ENCODE measurements at regions not wholly inside any gene's neighbourhood (a gene's known extent, or its start where the extent isn't known, plus 50 kb on each side); places are given as distances from the start of the nearest gene placed in this dataset.
"Not testable (repeated sequence)": the region's sequence is repeated elsewhere in the genome, so short reads cannot be mapped to it uniquely, and the experiment has no call there.

- H3K27ac ChIP-seq: no peak overlapping the region
- H3K4me1 ChIP-seq (replicated peaks in 1 of 2): peaks cover 2 to 7% of the 10 kb centered on the region in 2 donors
- ATAC-seq (replicated peaks in 6 of 8): no peak
- H3K4me3 ChIP-seq: no peak overlapping the region
- WGBS, 10 experiments: 0 to 100% (median 47%) methylated on average over 1 to 2 of the region's 2 CpGs; no CpG with 5 or more reads in 4 of the 10 experiments
- in situ Hi-C loops (cut with MboI; ENCODE audit: low pct_unique_long_range_greater_than_20kb in 2 of 9, low sequenced_read_pairs in 9 of 9, unreplicated experiment in 9 of 9): no loop called here
Measured at GRCh38 chr18:32884543-32884942, 111.7 kb upstream of the KLHL14 start.

- 0 to 98% (median 71%) methylated on average over 1 to 4 of the region's 4 CpGs; no CpG with 5 or more reads in 3 of the 10 experiments for WGBS, 10 experiments
- Histone ChIP-seq H3K27ac (no peak overlapping the region), H3K4me1 (replicated peaks in 1 of 2) (peaks cover 2 to 18% of the 10 kb centered on the region in 2 donors), H3K4me3 (no peak overlapping the region)
- in situ Hi-C loops (cut with MboI; ENCODE audit: low pct_unique_long_range_greater_than_20kb in 2 of 9, low sequenced_read_pairs in 9 of 9, unreplicated experiment in 9 of 9): no loop called here
- no peak for ATAC-seq (replicated peaks in 6 of 8)
Measured at GRCh38 chr18:32881009-32881408, 108.2 kb upstream of the KLHL14 start.

GRCh38 chr18:32879497-32879896, 106.7 kb upstream of the KLHL14 start:
- H3K4me1 ChIP-seq (replicated peaks in 1 of 2): peaks cover 2 to 18% of the 10 kb centered on the region in 2 donors
- in situ Hi-C loops (cut with MboI; ENCODE audit: low pct_unique_long_range_greater_than_20kb in 2 of 9, low sequenced_read_pairs in 9 of 9, unreplicated experiment in 9 of 9): no loop called here
- H3K27ac ChIP-seq: no peak overlapping the region
- H3K4me3 ChIP-seq: no peak overlapping the region
- ATAC-seq (replicated peaks in 6 of 8): peak in 4 of 8 experiments; percentile 18 to 91 (median 68)
- WGBS, 10 experiments: 0 to 31% (median 3%) methylated on average over 1 to 3 of the region's 3 CpGs; no CpG with 5 or more reads in 2 of the 10 experiments

GRCh38 chr18:32878436-32878835, 105.6 kb upstream of the KLHL14 start:
- in situ Hi-C loops (cut with MboI; ENCODE audit: low pct_unique_long_range_greater_than_20kb in 2 of 9, low sequenced_read_pairs in 9 of 9, unreplicated experiment in 9 of 9): no loop called here
- WGBS, 10 experiments: 0 to 100% (median 70%) methylated on average over 1 to 2 of the region's 2 CpGs; no CpG with 5 or more reads in 3 of the 10 experiments
- peak in 2 of 8 experiments; percentile 26 to 35 for ATAC-seq (replicated peaks in 6 of 8)
- Histone ChIP-seq H3K4me1 (replicated peaks in 1 of 2) (peaks cover 2 to 18% of the 10 kb centered on the region in 2 donors), H3K27ac (no peak overlapping the region), H3K4me3 (no peak overlapping the region)

- WGBS, 10 experiments: 35 to 100% (median 93%) methylated on average over 1 to 5 of the region's 5 CpGs
- Histone ChIP-seq H3K4me1 (replicated peaks in 1 of 2) (peaks cover 2 to 18% of the 10 kb centered on the region in 2 donors), H3K4me3 (no peak overlapping the region), H3K27ac (no peak overlapping the region)
- ATAC-seq (replicated peaks in 6 of 8): no peak
- in situ Hi-C loops (cut with MboI; ENCODE audit: low pct_unique_long_range_greater_than_20kb in 2 of 9, low sequenced_read_pairs in 9 of 9, unreplicated experiment in 9 of 9): no loop called here
Measured at GRCh38 chr18:32877371-32877770, 104.5 kb upstream of the KLHL14 start.

GRCh38 chr18:32875625-32876024, 102.8 kb upstream of the KLHL14 start:
- no peak for ATAC-seq (replicated peaks in 6 of 8)
- in situ Hi-C loops (cut with MboI; ENCODE audit: low pct_unique_long_range_greater_than_20kb in 2 of 9, low sequenced_read_pairs in 9 of 9, unreplicated experiment in 9 of 9): no loop called here
- 0 to 100% (median 76%) methylated on average over 1 of the region's 1 CpG; no CpG with 5 or more reads in 2 of the 10 experiments for WGBS, 10 experiments
- Histone ChIP-seq H3K4me3 (no peak overlapping the region), H3K4me1 (replicated peaks in 1 of 2) (peaks cover 2 to 18% of the 10 kb centered on the region in 2 donors), H3K27ac (no peak overlapping the region)

- Histone ChIP-seq H3K27ac (no peak overlapping the region), H3K4me1 (replicated peaks in 1 of 2) (peaks cover 0 to 25% of the 10 kb centered on the region in 2 donors), H3K4me3 (no peak overlapping the region)
- peak in 3 of 8 experiments; percentile 12 to 80 (median 19) for ATAC-seq (replicated peaks in 6 of 8)
- 0 to 100% (median 57%) methylated on average over 1 to 3 of the region's 4 CpGs; no CpG with 5 or more reads in 3 of the 10 experiments for WGBS, 10 experiments
- in situ Hi-C loops (cut with MboI; ENCODE audit: low pct_unique_long_range_greater_than_20kb in 2 of 9, low sequenced_read_pairs in 9 of 9, unreplicated experiment in 9 of 9): no loop called here
Measured at GRCh38 chr18:32871786-32872185, 99.0 kb upstream of the KLHL14 start.

- 0 to 100% (median 87%) methylated on average over 1 to 2 of the region's 2 CpGs; no CpG with 5 or more reads in 2 of the 10 experiments for WGBS, 10 experiments
- Histone ChIP-seq H3K27ac (no peak overlapping the region), H3K4me3 (no peak overlapping the region), H3K4me1 (replicated peaks in 1 of 2) (peaks cover 0 to 25% of the 10 kb centered on the region in 2 donors)
- in situ Hi-C loops (cut with MboI; ENCODE audit: low pct_unique_long_range_greater_than_20kb in 2 of 9, low sequenced_read_pairs in 9 of 9, unreplicated experiment in 9 of 9): no loop called here
- no peak for ATAC-seq (replicated peaks in 6 of 8)
Measured at GRCh38 chr18:32870611-32871010, 97.8 kb upstream of the KLHL14 start.

GRCh38 chr18:32868406-32868805, 95.6 kb upstream of the KLHL14 start:
- H3K4me1 ChIP-seq (replicated peaks in 1 of 2): peaks cover 0 to 25% of the 10 kb centered on the region in 2 donors
- no peak overlapping the region for H3K4me3 ChIP-seq
- WGBS, 10 experiments: 0 to 89% (median 60%) methylated on average over 1 to 6 of the region's 7 CpGs; no CpG with 5 or more reads in 3 of the 10 experiments
- H3K27ac ChIP-seq: no peak overlapping the region
- peak in 3 of 8 experiments; percentile 17 to 42 (median 29) for ATAC-seq (replicated peaks in 6 of 8)
- in situ Hi-C loops (cut with MboI; ENCODE audit: low pct_unique_long_range_greater_than_20kb in 2 of 9, low sequenced_read_pairs in 9 of 9, unreplicated experiment in 9 of 9): no loop called here

- in situ Hi-C loops (cut with MboI; ENCODE audit: low pct_unique_long_range_greater_than_20kb in 2 of 9, low sequenced_read_pairs in 9 of 9, unreplicated experiment in 9 of 9): no loop called here
- WGBS, 10 experiments: 5 to 83% (median 38%) methylated on average over 2 to 10 of the region's 10 CpGs; no CpG with 5 or more reads in 2 of the 10 experiments
- Histone ChIP-seq H3K4me1 (replicated peaks in 1 of 2) (peaks cover 0 to 25% of the 10 kb centered on the region in 2 donors), H3K4me3 (no peak overlapping the region), H3K27ac (no peak overlapping the region)
- ATAC-seq (replicated peaks in 6 of 8): peak in 5 of 8 experiments; percentile 31 to 82 (median 68)
Measured at GRCh38 chr18:32867936-32868335, 95.1 kb upstream of the KLHL14 start.

- WGBS, 10 experiments: 24 to 98% (median 66%) methylated on average over 1 to 6 of the region's 6 CpGs
- ATAC-seq (replicated peaks in 6 of 8): peak in 2 of 8 experiments; percentile 11 to 27
- peaks cover 0 to 25% of the 10 kb centered on the region in 2 donors for H3K4me1 ChIP-seq (replicated peaks in 1 of 2)
- no peak overlapping the region for H3K27ac ChIP-seq
- in situ Hi-C loops (cut with MboI; ENCODE audit: low pct_unique_long_range_greater_than_20kb in 2 of 9, low sequenced_read_pairs in 9 of 9, unreplicated experiment in 9 of 9): no loop called here
- no peak overlapping the region for H3K4me3 ChIP-seq
Measured at GRCh38 chr18:32867330-32867729, 94.5 kb upstream of the KLHL14 start.

- H3K4me1 ChIP-seq (replicated peaks in 1 of 2); H3K27ac ChIP-seq; in situ Hi-C loops (cut with MboI; ENCODE audit: low pct_unique_long_range_greater_than_20kb in 2 of 9, low sequenced_read_pairs in 9 of 9, unreplicated experiment in 9 of 9); H3K4me3 ChIP-seq; ATAC-seq (replicated peaks in 6 of 8): not testable (repeated sequence)
- no CpG with 5 or more reads among the region's 18 CpGs for WGBS, 10 experiments
Measured at GRCh38 chr18:32862031-32862430, 89.2 kb upstream of the KLHL14 start.

GRCh38 chr18:32851936-32852335, 79.1 kb upstream of the KLHL14 start:
- no peak overlapping the region for H3K4me3 ChIP-seq
- peaks cover 0 to 9% of the 10 kb centered on the region in 2 donors for H3K4me1 ChIP-seq (replicated peaks in 1 of 2)
- no peak overlapping the region for H3K27ac ChIP-seq
- ATAC-seq (replicated peaks in 6 of 8): no peak
- in situ Hi-C loops (cut with MboI; ENCODE audit: low pct_unique_long_range_greater_than_20kb in 2 of 9, low sequenced_read_pairs in 9 of 9, unreplicated experiment in 9 of 9): no loop called here

- in situ Hi-C loops (cut with MboI; ENCODE audit: low pct_unique_long_range_greater_than_20kb in 2 of 9, low sequenced_read_pairs in 9 of 9, unreplicated experiment in 9 of 9): no loop called here
- ATAC-seq (replicated peaks in 6 of 8): no peak
- H3K27ac ChIP-seq: no peak overlapping the region
- no peak overlapping the region for H3K4me3 ChIP-seq
- 14 to 100% (median 92%) methylated on average over 1 of the region's 1 CpG; no CpG with 5 or more reads in 4 of the 10 experiments for WGBS, 10 experiments
- peaks cover 0 to 9% of the 10 kb centered on the region in 2 donors for H3K4me1 ChIP-seq (replicated peaks in 1 of 2)
Measured at GRCh38 chr18:32848826-32849225, 76.0 kb upstream of the KLHL14 start.
